ENCODE measurements at regions not wholly inside any gene's neighbourhood (a gene's known extent, or its start where the extent isn't known, plus 50 kb on each side); places are given as distances from the start of the nearest gene placed in this dataset.

- TF ChIP-seq FOXA1 (IDR thresholded peaks at IDR 0.05), result no peak
- no peak for TF ChIP-seq ARNT (IDR thresholded peaks at IDR 0.05)
- TF ChIP-seq ELF4 (IDR thresholded peaks at IDR 0.05), result no peak
- TF ChIP-seq L3MBTL2 (conservative IDR thresholded peaks at IDR 0.05), result no peak
- TF ChIP-seq FOXM1 (IDR thresholded peaks at IDR 0.05; ENCODE audit: borderline replicate concordance), result no peak
- no peak for TF ChIP-seq BHLHE40 (IDR thresholded peaks at IDR 0.05; ENCODE audit: borderline replicate concordance)
Measured at GRCh38 chr6:103142902-103143301, 1716.8 kb downstream of the HACE1 start.
